ENCODE measurements at regions not wholly inside any gene's neighbourhood (a gene's known extent, or its start where the extent isn't known, plus 50 kb on each side); places are given as distances from the start of the nearest gene placed in this dataset.
A peak's percentile ranks its signal among the peaks of the same experiment; 100 is the strongest.

- no peaks in the 10 kb centered on the region for H3K9me2 ChIP-seq (ENCODE audit: insufficient read depth)
- H3K4me2 ChIP-seq: no peak overlapping the region
- no peaks in the 10 kb centered on the region for H3K4me1 ChIP-seq (replicated peaks; ENCODE audit: insufficient read depth)
- no peak for DNase-seq
- no peaks in the 10 kb centered on the region; the same call in 1 of the 2 replicates for H3K27me3 ChIP-seq (ENCODE audit: insufficient read depth, low read depth)
- H3F3A ChIP-seq (ENCODE audit: insufficient read depth, low read depth): no peaks in the 10 kb centered on the region
- no peak overlapping the region for H3K4me3 ChIP-seq
- intact Hi-C loops (cut with micrococcal nuclease; ENCODE audit: unreplicated experiment): no loop called here
- H3K27ac ChIP-seq: no peak overlapping the region
- H4K20me1 ChIP-seq (ENCODE audit: insufficient read depth): no peaks in the 10 kb centered on the region
- no peaks in the 10 kb centered on the region for H3K36me3 ChIP-seq (ENCODE audit: low read depth)
- H2AFZ ChIP-seq: no peak overlapping the region
- TF ChIP-seq EZH2 (IDR thresholded peaks at IDR 0.05; ENCODE audit: low read depth) (no peak), CTCF (conservative IDR thresholded peaks at IDR 0.05) (no peak)
- ChIA-PET POLR2A (ENCODE audit: unreplicated experiment) (no interaction called here), CTCF (no interaction called here)
- no peaks in the 10 kb centered on the region for H3K9me3 ChIP-seq (ENCODE audit: insufficient read depth, low read depth)
- BruUV-seq (replicated peaks): no TSS peak
- no peaks in the 10 kb centered on the region for H3K79me2 ChIP-seq (ENCODE audit: low read depth)
These were observed 217.3 kb downstream of the VAPA start for GRCh38 chr18:10131081-10131459.

DNA sequence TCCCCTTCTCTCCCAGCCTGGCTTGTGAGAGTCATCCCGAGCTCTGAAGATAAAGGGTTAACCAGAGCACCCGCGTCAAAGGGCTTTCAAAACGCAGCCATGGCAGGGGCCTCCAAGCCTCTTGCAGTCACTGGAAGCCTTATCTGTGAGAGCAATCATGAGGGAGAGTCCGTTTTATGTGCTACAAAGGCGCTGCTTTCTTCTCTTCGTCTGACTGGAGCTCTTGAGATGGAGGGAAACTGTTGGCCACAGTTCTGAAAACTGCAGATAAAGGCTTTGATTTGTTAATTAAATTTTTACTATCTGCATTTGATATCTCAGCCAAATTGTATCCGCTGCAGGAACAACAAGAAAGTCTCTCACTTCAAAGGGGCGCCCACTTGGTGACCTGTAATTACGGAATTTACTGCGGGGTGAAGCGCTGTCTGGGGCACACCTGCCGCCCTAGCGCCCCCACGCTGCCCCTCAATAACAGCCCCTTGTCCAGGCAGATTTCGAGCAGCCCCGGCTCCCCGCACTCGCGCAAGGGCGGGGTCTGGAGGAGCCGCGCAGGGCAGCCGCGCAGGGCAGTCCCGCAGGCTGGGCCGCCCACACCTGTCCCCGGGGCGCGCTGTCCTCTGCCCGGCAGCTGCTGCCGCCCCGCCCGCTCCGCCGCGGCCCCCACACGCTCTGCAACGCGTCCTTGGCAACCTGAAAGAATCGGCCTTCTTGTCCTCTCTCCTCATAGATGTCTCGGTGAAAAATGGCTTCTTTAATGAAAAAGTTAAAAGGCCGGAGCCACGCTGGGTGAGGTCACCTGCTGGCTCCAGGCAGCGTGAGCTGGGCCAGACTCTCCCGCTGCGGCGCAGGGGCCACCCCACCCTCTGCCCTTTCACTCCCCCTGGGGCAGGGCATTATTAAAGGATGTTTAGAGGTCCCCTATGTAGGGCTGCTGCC, 217.9 kb downstream of the VAPA start:
- Histone ChIP-seq H3K4me3 (peak overlapping the region; percentile 34; the same call in 1 of the 2 replicates), H3K4me2 (peak overlapping the region; percentile 50; the same call in 1 of the 2 replicates), H3K9me2 (ENCODE audit: insufficient read depth) (0 out of 2 replicates have a peak, but pooled peaks cover 3% of the 10 kb centered on the region), H2AFZ (no peak overlapping the region), H3F3A (ENCODE audit: insufficient read depth, low read depth) (no peaks in the 10 kb centered on the region), H3K9me3 (ENCODE audit: insufficient read depth, low read depth) (no peaks in the 10 kb centered on the region), H3K79me2 (ENCODE audit: low read depth) (no peaks in the 10 kb centered on the region), H3K36me3 (ENCODE audit: low read depth) (no peaks in the 10 kb centered on the region), H3K4me1 (replicated peaks; ENCODE audit: insufficient read depth) (no peaks in the 10 kb centered on the region), H3K27ac (no peak overlapping the region), H4K20me1 (ENCODE audit: insufficient read depth) (no peaks in the 10 kb centered on the region), H3K27me3 (ENCODE audit: insufficient read depth, low read depth) (no peaks in the 10 kb centered on the region)
- ChIA-PET CTCF (no interaction called here), POLR2A (ENCODE audit: unreplicated experiment) (no interaction called here)
- DNase-seq: no peak
- intact Hi-C loops (cut with micrococcal nuclease; ENCODE audit: unreplicated experiment): no loop called here
- no TSS peak for BruUV-seq (replicated peaks)
- TF ChIP-seq CTCF (conservative IDR thresholded peaks at IDR 0.05) (no peak), EZH2 (IDR thresholded peaks at IDR 0.05; ENCODE audit: low read depth) (no peak)

- intact Hi-C loops (cut with micrococcal nuclease; ENCODE audit: unreplicated experiment): no loop called here
- Histone ChIP-seq H3K9me2 (ENCODE audit: insufficient read depth) (0 out of 2 replicates have a peak, but pooled peaks cover 3% of the 10 kb centered on the region), H3K4me3 (no peak overlapping the region), H4K20me1 (ENCODE audit: insufficient read depth) (no peaks in the 10 kb centered on the region), H3K4me1 (replicated peaks; ENCODE audit: insufficient read depth) (peaks cover under 1% of the 10 kb centered on the region), H3K4me2 (no peak overlapping the region), H2AFZ (no peak overlapping the region), H3K27ac (no peak overlapping the region), H3F3A (ENCODE audit: insufficient read depth, low read depth) (no peaks in the 10 kb centered on the region; the same call in 1 of the 2 replicates), H3K27me3 (ENCODE audit: insufficient read depth, low read depth) (no peaks in the 10 kb centered on the region), H3K9me3 (ENCODE audit: insufficient read depth, low read depth) (no peaks in the 10 kb centered on the region), H3K79me2 (ENCODE audit: low read depth) (no peaks in the 10 kb centered on the region), H3K36me3 (ENCODE audit: low read depth) (no peaks in the 10 kb centered on the region)
- POLR2A ChIA-PET (ENCODE audit: unreplicated experiment): no interaction called here
- no TSS peak for BruUV-seq (replicated peaks)
- CTCF ChIA-PET: no interaction called here
- no peak for DNase-seq
- TF ChIP-seq CTCF (conservative IDR thresholded peaks at IDR 0.05) (no peak), EZH2 (IDR thresholded peaks at IDR 0.05; ENCODE audit: low read depth) (no peak)
These were observed 219.7 kb downstream of the VAPA start for GRCh38 chr18:10133516-10133915.
